ENCODE measurements at regions not wholly inside any gene's neighbourhood (a gene's known extent, or its start where the extent isn't known, plus 50 kb on each side); places are given as distances from the start of the nearest gene placed in this dataset.

GRCh38 chr2:30393510-30393909 is 53.5 kb upstream of the LCLAT1 start:
- TF ChIP-seq CTCF (IDR thresholded peaks at IDR 0.05; ENCODE audit: insufficient read depth, low read length, poor library complexity, severe bottlenecking) (no peak), EZH2phosphoT487 (conservative IDR thresholded peaks at IDR 0.05; ENCODE audit: low read length) (no peak)
